Endothelial cell (in vitro differentiated cells): ENCODE measurements at regions not wholly inside any gene's neighbourhood (a gene's known extent, or its start where the extent isn't known, plus 50 kb on each side); places are given as distances from the start of the nearest gene placed in this dataset.

Source experiments
- DNase-seq: peaks from one replicate; pipeline ENCODE4 v3.0.0; 2021; ENCODE audit warnings: low spot score
- H3K27ac Mint-ChIP-seq: one replicate; pipeline ENCODE4 v1.8.0; 2021; ENCODE audit warnings: mixed read lengths, inconsistent platforms; ENCODE audit not compliant: unreplicated experiment
- H3K27me3 Mint-ChIP-seq: one replicate; pipeline ENCODE4 v1.8.0; 2021; ENCODE audit warnings: mild to moderate bottlenecking, moderate library complexity, mixed read lengths, inconsistent platforms; ENCODE audit not compliant: unreplicated experiment
- H3K36me3 Mint-ChIP-seq: one replicate; pipeline ENCODE4 v1.8.0; 2021; ENCODE audit warnings: mild to moderate bottlenecking, low read depth, mixed read lengths, inconsistent platforms; ENCODE audit not compliant: unreplicated experiment
- H3K4me1 Mint-ChIP-seq: one replicate; pipeline ENCODE4 v1.8.0; 2021; ENCODE audit warnings: mild to moderate bottlenecking, mixed read lengths, inconsistent platforms; ENCODE audit not compliant: unreplicated experiment
- H3K4me3 Mint-ChIP-seq: one replicate; pipeline ENCODE4 v1.8.0; 2021; ENCODE audit warnings: mild to moderate bottlenecking, mixed read lengths, inconsistent platforms; ENCODE audit not compliant: unreplicated experiment
- H3K9me3 Mint-ChIP-seq: one replicate; pipeline ENCODE4 v1.8.0; 2021; ENCODE audit warnings: mixed read lengths, inconsistent platforms; ENCODE audit not compliant: unreplicated experiment
- TF ChIP-seq, protein P1 (sequence below): fragments of 200-600 bp; sonication (generic); IDR thresholded peaks from one replicate; pipeline ENCODE4 v1.5.0; 2021; ENCODE audit warnings: antibody characterized with exemption; ENCODE audit not compliant: unreplicated experiment

GRCh38 chr6:885051-885590 is 192.2 kb upstream of the EXOC2 start:
- TF ChIP-seq, protein P1, sequence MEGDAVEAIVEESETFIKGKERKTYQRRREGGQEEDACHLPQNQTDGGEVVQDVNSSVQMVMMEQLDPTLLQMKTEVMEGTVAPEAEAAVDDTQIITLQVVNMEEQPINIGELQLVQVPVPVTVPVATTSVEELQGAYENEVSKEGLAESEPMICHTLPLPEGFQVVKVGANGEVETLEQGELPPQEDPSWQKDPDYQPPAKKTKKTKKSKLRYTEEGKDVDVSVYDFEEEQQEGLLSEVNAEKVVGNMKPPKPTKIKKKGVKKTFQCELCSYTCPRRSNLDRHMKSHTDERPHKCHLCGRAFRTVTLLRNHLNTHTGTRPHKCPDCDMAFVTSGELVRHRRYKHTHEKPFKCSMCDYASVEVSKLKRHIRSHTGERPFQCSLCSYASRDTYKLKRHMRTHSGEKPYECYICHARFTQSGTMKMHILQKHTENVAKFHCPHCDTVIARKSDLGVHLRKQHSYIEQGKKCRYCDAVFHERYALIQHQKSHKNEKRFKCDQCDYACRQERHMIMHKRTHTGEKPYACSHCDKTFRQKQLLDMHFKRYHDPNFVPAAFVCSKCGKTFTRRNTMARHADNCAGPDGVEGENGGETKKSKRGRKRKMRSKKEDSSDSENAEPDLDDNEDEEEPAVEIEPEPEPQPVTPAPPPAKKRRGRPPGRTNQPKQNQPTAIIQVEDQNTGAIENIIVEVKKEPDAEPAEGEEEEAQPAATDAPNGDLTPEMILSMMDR, result no peak
- H3K4me1 Mint-ChIP-seq, result peaks cover 9% of the 10 kb centered on the region
- H3K36me3 Mint-ChIP-seq, result no peaks in the 10 kb centered on the region
- H3K27me3 Mint-ChIP-seq, result peaks cover 2% of the 10 kb centered on the region
- no peak overlapping the region for H3K27ac Mint-ChIP-seq
- H3K9me3 Mint-ChIP-seq, result no peaks in the 10 kb centered on the region
- no peak overlapping the region for H3K4me3 Mint-ChIP-seq
- DNase-seq, result no peak

DNA sequence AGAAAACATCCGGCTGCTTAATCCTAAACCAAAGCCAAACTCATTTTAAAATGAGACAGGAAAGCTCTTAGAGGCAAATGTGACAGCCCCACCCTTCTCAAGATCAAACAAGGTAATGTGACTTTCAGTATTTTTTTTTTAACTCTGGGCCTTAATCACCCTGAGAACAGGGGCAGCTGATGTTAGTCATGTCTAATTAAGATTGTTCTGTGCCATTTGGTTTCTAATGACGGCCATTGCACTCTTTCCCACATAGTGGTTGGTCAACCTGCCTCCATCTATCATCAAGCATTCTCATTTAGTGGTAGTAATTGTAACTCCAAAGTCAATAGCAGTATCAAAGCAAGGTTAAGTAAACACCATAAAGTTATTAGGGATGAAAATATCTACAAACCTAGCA is 191.6 kb upstream of the EXOC2 start:
- H3K27me3 Mint-ChIP-seq, result peaks cover 2% of the 10 kb centered on the region
- H3K27ac Mint-ChIP-seq, result no peak overlapping the region
- no peaks in the 10 kb centered on the region for H3K9me3 Mint-ChIP-seq
- peaks cover 9% of the 10 kb centered on the region for H3K4me1 Mint-ChIP-seq
- TF ChIP-seq, protein P1, result no peak
- H3K36me3 Mint-ChIP-seq, result no peaks in the 10 kb centered on the region
- no peak for DNase-seq
- no peak overlapping the region for H3K4me3 Mint-ChIP-seq

DNA sequence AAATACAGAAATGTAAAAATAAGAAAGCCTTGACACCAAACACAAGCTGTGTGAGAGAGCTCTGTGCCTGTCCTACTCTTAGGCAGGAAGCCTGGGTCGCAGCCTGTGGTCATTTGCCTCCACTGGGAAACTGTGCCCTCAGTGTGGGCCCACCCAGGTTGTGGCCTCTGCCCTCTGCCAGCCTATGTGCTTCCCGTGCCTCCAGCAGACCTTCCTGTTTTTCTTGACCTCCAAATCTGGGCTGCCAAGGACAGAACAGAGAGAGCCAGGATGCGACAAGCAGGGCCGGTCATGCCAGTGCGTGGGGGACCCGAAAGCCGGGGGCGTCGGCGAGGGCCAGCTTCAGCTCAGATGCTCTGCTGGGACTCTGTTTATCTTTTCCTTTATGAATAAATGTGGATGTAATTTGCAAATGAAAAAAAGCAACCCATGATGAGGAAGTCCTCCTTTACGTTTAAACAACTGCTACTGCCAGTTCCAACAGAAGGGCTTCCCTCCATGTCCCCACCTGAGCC is 189.2 kb upstream of the EXOC2 start:
- Mint-ChIP-seq H3K27me3 (peaks cover 2% of the 10 kb centered on the region), H3K36me3 (no peaks in the 10 kb centered on the region), H3K9me3 (no peaks in the 10 kb centered on the region), H3K27ac (no peak overlapping the region), H3K4me3 (no peak overlapping the region), H3K4me1 (peaks cover 9% of the 10 kb centered on the region)
- DNase-seq, result no peak
- TF ChIP-seq, protein P1, result no peak

GRCh38 chr6:878179-878578 is 185.2 kb upstream of the EXOC2 start:
- Mint-ChIP-seq H3K27ac (no peak overlapping the region), H3K27me3 (peaks cover 2% of the 10 kb centered on the region), H3K36me3 (no peaks in the 10 kb centered on the region), H3K9me3 (no peaks in the 10 kb centered on the region), H3K4me3 (no peak overlapping the region), H3K4me1 (peaks cover 26% of the 10 kb centered on the region)
- no peak for DNase-seq
- TF ChIP-seq, protein P1, result no peak

GRCh38 chr6:875012-875411 is 182.1 kb upstream of the EXOC2 start:
- Mint-ChIP-seq H3K4me1 (peaks cover 18% of the 10 kb centered on the region), H3K36me3 (no peaks in the 10 kb centered on the region), H3K27ac (no peak overlapping the region), H3K27me3 (peaks cover 1% of the 10 kb centered on the region), H3K4me3 (no peak overlapping the region), H3K9me3 (no peaks in the 10 kb centered on the region)
- no peak for DNase-seq
- TF ChIP-seq, protein P1, result no peak
